GM13976 (cell line): ENCODE measurements at regions not wholly inside any gene's neighbourhood (a gene's known extent, or its start where the extent isn't known, plus 50 kb on each side); places are given as distances from the start of the nearest gene placed in this dataset.

Source experiments
- DNase-seq: peaks from one replicate; pipeline ENCODE4 v3.0.0; 2012; ENCODE audit warnings: low spot score
- in situ Hi-C: fragments of 300-500 bp; cut with MboI; formaldehyde crosslinking; loops from one replicate; pipeline ENCODE4 v1.12.0; 2022; ENCODE audit warnings: low sequenced_read_pairs, mixed read lengths, inconsistent platforms; ENCODE audit not compliant: unreplicated experiment
- TF ChIP-seq, protein P1 (sequence below): IDR thresholded peaks from 2 replicates; pipeline ENCODE4 v1.5.1; 2012; ENCODE audit warnings: borderline replicate concordance, mild to moderate bottlenecking; ENCODE audit not compliant: insufficient read depth; ENCODE audit errors: extremely low read depth, missing control alignments, control extremely low read depth

- in situ Hi-C loops: loop anchor here (25.0 kb wide), 1 partner anchor 1482 kb away; no protein-coding TSS in a partner anchor
- TF ChIP-seq, protein P1, sequence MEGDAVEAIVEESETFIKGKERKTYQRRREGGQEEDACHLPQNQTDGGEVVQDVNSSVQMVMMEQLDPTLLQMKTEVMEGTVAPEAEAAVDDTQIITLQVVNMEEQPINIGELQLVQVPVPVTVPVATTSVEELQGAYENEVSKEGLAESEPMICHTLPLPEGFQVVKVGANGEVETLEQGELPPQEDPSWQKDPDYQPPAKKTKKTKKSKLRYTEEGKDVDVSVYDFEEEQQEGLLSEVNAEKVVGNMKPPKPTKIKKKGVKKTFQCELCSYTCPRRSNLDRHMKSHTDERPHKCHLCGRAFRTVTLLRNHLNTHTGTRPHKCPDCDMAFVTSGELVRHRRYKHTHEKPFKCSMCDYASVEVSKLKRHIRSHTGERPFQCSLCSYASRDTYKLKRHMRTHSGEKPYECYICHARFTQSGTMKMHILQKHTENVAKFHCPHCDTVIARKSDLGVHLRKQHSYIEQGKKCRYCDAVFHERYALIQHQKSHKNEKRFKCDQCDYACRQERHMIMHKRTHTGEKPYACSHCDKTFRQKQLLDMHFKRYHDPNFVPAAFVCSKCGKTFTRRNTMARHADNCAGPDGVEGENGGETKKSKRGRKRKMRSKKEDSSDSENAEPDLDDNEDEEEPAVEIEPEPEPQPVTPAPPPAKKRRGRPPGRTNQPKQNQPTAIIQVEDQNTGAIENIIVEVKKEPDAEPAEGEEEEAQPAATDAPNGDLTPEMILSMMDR: no peak
- DNase-seq: no peak
These were observed 1110.2 kb downstream of the TAF11L14 start for GRCh38 chr5:18744441-18744840.

- no peak for DNase-seq
- in situ Hi-C loops: loop anchor here (25.0 kb wide), 1 partner anchor 1483 kb away; no protein-coding TSS in a partner anchor
- TF ChIP-seq, protein P1: no peak
These were observed 1111.1 kb downstream of the TAF11L14 start for GRCh38 chr5:18745042-18745987.

GRCh38 chr5:18745988-18746615 lies 1111.8 kb downstream of the TAF11L14 start:
- in situ Hi-C loops: loop anchor here (25.0 kb wide), 1 partner anchor 1484 kb away; no protein-coding TSS in a partner anchor
- peak; percentile 51 for DNase-seq
- TF ChIP-seq, protein P1: no peak

GRCh38 chr5:18749763-18750162 lies 1115.5 kb downstream of the TAF11L14 start:
- TF ChIP-seq, protein P1: no peak
- in situ Hi-C loops: loop anchor here (25.0 kb wide), 1 partner anchor 1487 kb away; no protein-coding TSS in a partner anchor
- no peak for DNase-seq

DNA sequence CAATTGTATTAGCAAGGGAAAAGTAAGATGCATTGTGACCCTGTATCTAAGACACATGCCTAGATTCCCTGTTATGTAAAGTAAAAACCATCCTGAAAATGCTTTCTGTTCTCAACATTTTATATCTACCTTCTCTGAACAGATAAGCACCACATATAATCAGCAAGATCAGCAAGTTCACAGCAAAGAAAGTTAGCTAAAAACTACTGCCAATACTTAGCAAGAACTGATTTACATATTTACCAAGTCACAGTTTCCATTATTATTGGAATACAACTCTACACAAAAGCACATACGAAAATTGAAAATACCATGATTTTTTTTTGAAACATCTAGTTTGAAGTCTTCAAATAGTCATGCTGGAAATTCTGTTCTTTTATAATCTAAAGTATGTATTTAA lies 1118.1 kb downstream of the TAF11L14 start:
- TF ChIP-seq, protein P1: no peak
- DNase-seq: no peak
- in situ Hi-C loops: no loop called here

- in situ Hi-C loops: no loop called here
- DNase-seq: no peak
- TF ChIP-seq, protein P1: no peak
These were observed 1119.9 kb downstream of the TAF11L14 start for GRCh38 chr5:18754201-18754600.
